Uterus (tissue), 2 donors: ENCODE measurements at regions not wholly inside any gene's neighbourhood (a gene's known extent, or its start where the extent isn't known, plus 50 kb on each side); places are given as distances from the start of the nearest gene placed in this dataset.

ENCODE experiments used
- POLR2A ChIP-seq, 2 donors: fragments of 450-650 bp; IDR thresholded peaks; one replicate each; pipeline ENCODE4 v1.6.1; 2016; ENCODE audit warnings: antibody characterized with exemption in 2 of 2, mild to moderate bottlenecking in 1 of 2, moderate library complexity in 1 of 2
- TF ChIP-seq, protein P1 (sequence below), 4 experiments: fragments of 200-600 bp in 2 of 4; fragments of 450-650 bp in 2 of 4; sonication (generic) in 2 of 4; IDR thresholded peaks; one replicate each; pipeline ENCODE4 v1.5.1; 2016 to 2019; ENCODE audit warnings: antibody characterized with exemption in 4 of 4, mild to moderate bottlenecking in 2 of 4, moderate library complexity in 1 of 4

DNA sequence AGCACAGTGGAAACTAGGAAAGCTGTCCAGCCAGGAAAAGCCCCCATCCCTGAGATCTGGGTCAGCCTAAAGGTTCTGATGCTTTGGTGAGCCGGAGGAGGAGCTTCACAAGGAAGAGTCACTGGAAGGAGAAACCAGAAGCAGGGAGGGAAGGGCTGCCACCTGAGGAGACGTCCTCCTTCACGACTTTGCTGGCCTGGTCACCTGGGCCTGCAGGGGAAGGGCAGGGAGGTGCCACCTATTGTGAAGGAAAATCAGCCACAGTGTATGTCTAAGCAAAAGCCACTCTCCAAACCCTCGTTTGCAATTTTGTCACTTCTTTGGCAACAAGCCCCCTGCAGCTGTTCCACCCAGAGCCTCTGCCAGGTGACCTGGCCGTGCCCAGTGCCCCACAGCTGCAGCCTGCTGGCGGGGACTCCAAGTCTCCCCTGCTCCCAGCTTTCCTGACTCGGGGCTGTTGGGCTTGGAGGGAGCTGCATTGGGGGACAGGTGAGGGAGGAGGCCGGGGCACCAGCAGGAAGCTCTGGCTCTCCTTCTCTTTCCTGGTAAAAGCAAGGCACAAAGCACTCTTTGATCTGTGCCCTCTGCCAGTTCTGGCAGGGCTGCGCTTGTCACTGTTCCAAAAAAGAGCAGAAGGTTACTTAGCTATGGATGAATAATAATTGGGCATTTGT, 120.9 kb upstream of the BCL2L14 start:
- TF ChIP-seq POLR2A (IDR thresholded peaks at IDR 0.05) = no peak
- TF ChIP-seq, protein P1, sequence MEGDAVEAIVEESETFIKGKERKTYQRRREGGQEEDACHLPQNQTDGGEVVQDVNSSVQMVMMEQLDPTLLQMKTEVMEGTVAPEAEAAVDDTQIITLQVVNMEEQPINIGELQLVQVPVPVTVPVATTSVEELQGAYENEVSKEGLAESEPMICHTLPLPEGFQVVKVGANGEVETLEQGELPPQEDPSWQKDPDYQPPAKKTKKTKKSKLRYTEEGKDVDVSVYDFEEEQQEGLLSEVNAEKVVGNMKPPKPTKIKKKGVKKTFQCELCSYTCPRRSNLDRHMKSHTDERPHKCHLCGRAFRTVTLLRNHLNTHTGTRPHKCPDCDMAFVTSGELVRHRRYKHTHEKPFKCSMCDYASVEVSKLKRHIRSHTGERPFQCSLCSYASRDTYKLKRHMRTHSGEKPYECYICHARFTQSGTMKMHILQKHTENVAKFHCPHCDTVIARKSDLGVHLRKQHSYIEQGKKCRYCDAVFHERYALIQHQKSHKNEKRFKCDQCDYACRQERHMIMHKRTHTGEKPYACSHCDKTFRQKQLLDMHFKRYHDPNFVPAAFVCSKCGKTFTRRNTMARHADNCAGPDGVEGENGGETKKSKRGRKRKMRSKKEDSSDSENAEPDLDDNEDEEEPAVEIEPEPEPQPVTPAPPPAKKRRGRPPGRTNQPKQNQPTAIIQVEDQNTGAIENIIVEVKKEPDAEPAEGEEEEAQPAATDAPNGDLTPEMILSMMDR (IDR thresholded peaks at IDR 0.05) = no peak
